ENCODE measurements at regions not wholly inside any gene's neighbourhood (a gene's known extent, or its start where the extent isn't known, plus 50 kb on each side); places are given as distances from the start of the nearest gene placed in this dataset.

DNA sequence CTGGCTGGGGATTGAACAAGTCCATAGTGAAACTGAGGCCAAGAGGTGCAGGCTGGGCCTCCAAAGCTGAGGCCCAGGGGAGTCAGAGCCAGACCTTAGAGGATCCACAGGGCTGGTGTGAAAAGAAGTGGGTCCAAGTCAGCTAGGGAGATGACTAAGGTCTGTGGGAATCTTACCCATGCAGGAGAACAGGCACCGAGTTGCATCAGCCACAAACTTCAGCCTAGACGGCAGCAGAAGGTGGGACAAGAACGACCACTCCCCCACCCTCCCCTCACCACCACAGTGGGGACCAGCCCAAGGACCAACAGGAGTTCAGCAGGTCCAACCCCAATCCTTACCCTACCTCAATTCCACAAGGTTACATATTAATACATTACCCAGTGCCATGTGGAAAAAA lies 282.3 kb downstream of the TTLL7 start:
- no peak for DNase-seq (ENCODE audit: low read depth)
- no peak overlapping the region for H3K4me3 ChIP-seq (ENCODE audit: low read length)
- TF ChIP-seq, protein P1, sequence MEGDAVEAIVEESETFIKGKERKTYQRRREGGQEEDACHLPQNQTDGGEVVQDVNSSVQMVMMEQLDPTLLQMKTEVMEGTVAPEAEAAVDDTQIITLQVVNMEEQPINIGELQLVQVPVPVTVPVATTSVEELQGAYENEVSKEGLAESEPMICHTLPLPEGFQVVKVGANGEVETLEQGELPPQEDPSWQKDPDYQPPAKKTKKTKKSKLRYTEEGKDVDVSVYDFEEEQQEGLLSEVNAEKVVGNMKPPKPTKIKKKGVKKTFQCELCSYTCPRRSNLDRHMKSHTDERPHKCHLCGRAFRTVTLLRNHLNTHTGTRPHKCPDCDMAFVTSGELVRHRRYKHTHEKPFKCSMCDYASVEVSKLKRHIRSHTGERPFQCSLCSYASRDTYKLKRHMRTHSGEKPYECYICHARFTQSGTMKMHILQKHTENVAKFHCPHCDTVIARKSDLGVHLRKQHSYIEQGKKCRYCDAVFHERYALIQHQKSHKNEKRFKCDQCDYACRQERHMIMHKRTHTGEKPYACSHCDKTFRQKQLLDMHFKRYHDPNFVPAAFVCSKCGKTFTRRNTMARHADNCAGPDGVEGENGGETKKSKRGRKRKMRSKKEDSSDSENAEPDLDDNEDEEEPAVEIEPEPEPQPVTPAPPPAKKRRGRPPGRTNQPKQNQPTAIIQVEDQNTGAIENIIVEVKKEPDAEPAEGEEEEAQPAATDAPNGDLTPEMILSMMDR (IDR thresholded peaks at IDR 0.05; ENCODE audit: insufficient read depth, low read depth, low read length, missing control alignments) = no peak

DNA sequence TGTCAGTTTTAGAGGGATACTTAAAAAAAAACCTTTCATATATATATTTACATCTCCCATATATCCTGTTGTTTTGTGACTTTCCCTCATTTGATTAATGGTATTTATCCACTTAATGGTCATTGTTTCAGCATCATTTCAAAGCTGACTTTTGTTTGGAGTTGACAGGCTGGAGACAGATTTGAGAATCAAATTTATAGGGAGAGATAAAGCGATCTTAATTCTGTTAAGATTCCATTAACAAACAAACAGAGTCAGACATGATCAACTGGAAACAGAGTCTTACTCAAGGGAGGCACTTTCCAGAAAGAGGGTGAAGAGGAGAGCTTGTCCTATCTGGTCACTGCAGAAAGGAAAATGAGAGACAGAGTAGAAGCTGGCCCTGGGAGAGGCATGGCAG lies 283.4 kb downstream of the TTLL7 start:
- TF ChIP-seq, protein P1 (IDR thresholded peaks at IDR 0.05; ENCODE audit: insufficient read depth, low read depth, low read length, missing control alignments) = no peak
- H3K4me3 ChIP-seq (ENCODE audit: low read length) = no peak overlapping the region
- DNase-seq (ENCODE audit: low read depth) = no peak

DNA sequence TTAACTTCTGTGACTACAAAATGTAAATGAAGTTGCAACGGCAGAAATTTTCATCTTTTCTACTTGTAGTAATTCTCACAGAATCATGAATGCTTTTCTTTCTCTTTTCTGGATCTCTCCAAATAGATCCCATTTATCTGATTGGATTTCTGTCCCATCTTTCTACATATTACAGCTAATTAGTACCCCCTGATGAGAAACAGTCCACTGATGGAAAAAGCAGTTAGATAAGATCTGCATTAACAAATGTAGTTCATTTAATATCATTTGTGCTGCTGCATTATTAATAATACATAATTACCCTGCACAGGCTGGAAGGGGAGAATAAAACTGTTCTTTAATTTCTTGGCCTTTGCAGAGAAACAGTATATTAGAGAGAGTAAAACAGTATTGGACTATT lies 289.3 kb downstream of the TTLL7 start:
- TF ChIP-seq, protein P1 (IDR thresholded peaks at IDR 0.05; ENCODE audit: insufficient read depth, low read depth, low read length, missing control alignments) = no peak
- no peak overlapping the region for H3K4me3 ChIP-seq (ENCODE audit: low read length)
- no peak for DNase-seq (ENCODE audit: low read depth)

DNA sequence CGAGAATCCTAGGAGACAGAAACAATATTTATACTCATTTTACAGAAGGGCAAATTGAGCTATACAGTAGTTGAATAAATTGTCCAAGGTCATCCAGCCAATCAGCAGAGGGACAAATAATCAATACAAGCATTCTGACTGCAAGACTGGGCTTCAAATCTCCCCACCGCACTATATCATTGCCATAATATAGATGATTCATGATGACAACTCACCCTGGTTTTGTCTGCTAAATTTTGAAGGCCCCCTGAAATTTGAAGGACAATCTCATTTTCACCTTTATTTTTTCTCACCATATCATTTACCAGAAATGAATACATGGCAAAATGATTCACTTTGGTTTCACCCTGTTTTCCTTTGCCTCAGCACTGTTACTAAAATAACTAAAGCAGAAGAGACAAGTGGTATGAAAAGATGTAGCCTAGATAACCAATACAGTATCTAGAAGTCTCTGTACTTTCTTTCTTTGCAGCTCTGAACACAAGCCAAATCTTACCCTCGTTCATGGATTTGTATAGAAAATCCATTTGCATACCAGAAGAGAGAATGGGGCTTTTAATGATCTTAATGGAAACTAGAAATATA lies 292.5 kb downstream of the TTLL7 start:
- TF ChIP-seq, protein P1 (IDR thresholded peaks at IDR 0.05; ENCODE audit: insufficient read depth, low read depth, low read length, missing control alignments) = no peak
- DNase-seq (ENCODE audit: low read depth) = no peak
- no peak overlapping the region for H3K4me3 ChIP-seq (ENCODE audit: low read length)

DNA sequence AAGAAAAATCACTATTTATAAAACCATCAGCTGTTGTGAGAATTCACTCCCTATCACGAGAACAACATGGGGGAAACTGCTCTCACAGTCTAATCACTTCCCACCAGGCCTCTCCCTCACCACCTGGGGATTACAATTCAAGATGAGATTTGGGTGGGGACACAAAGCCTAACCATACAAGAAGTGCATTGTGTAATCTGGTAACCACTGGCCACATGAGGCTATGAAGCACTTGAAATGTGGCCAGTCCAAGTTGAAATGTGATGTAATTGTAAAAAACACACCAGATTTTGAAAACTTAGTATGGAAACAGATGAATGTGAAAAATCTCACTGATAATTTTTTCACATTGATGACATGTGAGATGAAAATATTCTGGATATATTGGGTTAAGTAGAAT lies 293.8 kb downstream of the TTLL7 start:
- H3K4me3 ChIP-seq (ENCODE audit: low read length) = no peak overlapping the region
- no peak for DNase-seq (ENCODE audit: low read depth)
- TF ChIP-seq, protein P1 (IDR thresholded peaks at IDR 0.05; ENCODE audit: insufficient read depth, low read depth, low read length, missing control alignments) = no peak

DNA sequence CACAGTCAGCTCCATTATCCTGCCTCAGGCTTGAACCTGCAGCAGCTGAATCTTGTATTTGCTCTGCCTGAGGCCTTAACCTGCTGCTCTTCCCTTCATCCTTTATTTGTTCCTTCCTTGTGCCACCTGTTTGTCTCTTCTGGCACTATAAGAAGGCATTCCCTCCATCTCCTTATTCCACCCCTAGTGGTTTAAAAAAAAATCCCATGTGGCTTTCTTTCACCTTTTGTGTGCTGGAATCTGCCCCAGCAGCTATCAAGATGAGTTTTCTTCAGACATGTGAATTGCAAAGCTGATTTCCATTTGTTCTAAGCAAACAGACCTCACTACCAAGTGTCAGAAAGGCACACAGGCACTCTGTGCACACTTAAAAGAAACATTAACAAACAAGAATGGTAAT lies 294.6 kb downstream of the TTLL7 start:
- TF ChIP-seq, protein P1 (IDR thresholded peaks at IDR 0.05; ENCODE audit: insufficient read depth, low read depth, low read length, missing control alignments) = no peak
- no peak for DNase-seq (ENCODE audit: low read depth)

DNA sequence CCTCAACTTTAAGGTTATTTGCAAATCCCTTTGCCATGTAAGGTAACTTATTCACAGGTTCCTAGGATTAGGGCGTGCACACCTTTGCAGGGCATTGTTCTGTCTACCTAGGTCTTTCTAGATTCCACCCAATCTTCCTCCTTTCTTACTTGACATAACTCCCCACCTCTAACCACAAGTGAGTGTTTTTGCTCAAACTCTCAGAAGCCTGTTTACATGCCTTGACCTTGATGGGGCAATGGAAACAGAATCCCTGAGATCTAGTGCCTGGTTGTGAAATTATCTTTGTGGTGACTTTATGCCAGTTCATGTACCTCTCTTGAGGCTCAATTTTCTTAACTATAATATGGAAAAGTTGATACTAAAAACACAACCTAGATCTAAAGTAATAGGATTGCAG lies 296.6 kb downstream of the TTLL7 start:
- TF ChIP-seq, protein P1 (IDR thresholded peaks at IDR 0.05; ENCODE audit: insufficient read depth, low read depth, low read length, missing control alignments) = no peak
- no peak for DNase-seq (ENCODE audit: low read depth)
- H3K4me3 ChIP-seq (ENCODE audit: low read length) = no peak overlapping the region

More for the DNA sequence above, 294.6 kb downstream of the TTLL7 start:
- no peak overlapping the region for H3K4me3 ChIP-seq (ENCODE audit: low read length)
